G401 (cell line): ENCODE measurements at regions not wholly inside any gene's neighbourhood (a gene's known extent, or its start where the extent isn't known, plus 50 kb on each side); places are given as distances from the start of the nearest gene placed in this dataset.

Experiments used
- DNase-seq: peaks from one replicate; pipeline ENCODE4 v3.0.0-alpha.2; 2015; ENCODE audit warnings: low spot score
- in situ Hi-C: cut with HindIII; loops from 2 replicates; pipeline ENCODE4 v1.10.0; 2016; ENCODE audit warnings: low sequenced_read_pairs, mixed read lengths

- in situ Hi-C loops: no loop called here
- DNase-seq: no peak
Measured at GRCh38 chr17:56681561-56682266, 88.2 kb downstream of the NOG start.

- no peak for DNase-seq
- in situ Hi-C loops: no loop called here
Measured at GRCh38 chr17:56688151-56688550, 94.7 kb downstream of the NOG start.

GRCh38 chr17:56690441-56691291 is 97.2 kb downstream of the NOG start:
- in situ Hi-C loops: no loop called here
- DNase-seq: peak; percentile 87

GRCh38 chr17:56694825-56695224 is 101.3 kb downstream of the NOG start:
- DNase-seq: no peak
- in situ Hi-C loops: no loop called here

- in situ Hi-C loops: no loop called here
- no peak for DNase-seq
Measured at GRCh38 chr17:56697190-56697589, 103.7 kb downstream of the NOG start.

- DNase-seq: peak; percentile 57
- in situ Hi-C loops: no loop called here
Measured at GRCh38 chr17:56699186-56699894, 105.8 kb downstream of the NOG start.

- in situ Hi-C loops: no loop called here
- DNase-seq: no peak
Measured at GRCh38 chr17:56700919-56701420, 107.5 kb downstream of the NOG start.

- in situ Hi-C loops: no loop called here
- DNase-seq: no peak
Measured at GRCh38 chr17:56707312-56708219, 114.1 kb downstream of the NOG start.

GRCh38 chr17:56708220-56708558 is 114.7 kb downstream of the NOG start:
- in situ Hi-C loops: no loop called here
- DNase-seq: no peak

GRCh38 chr17:56708670-56709410 is 115.3 kb downstream of the NOG start:
- DNase-seq: no peak
- in situ Hi-C loops: no loop called here

GRCh38 chr17:56710986-56711385 is 117.5 kb downstream of the NOG start:
- no peak for DNase-seq
- in situ Hi-C loops: no loop called here

- in situ Hi-C loops: no loop called here
Measured at GRCh38 chr17:56715613-56716357, 117.9 kb downstream of the C17orf67 start.

GRCh38 chr17:56717471-56717870 is 116.2 kb downstream of the C17orf67 start:
- in situ Hi-C loops: no loop called here
- DNase-seq: no peak

More at GRCh38 chr17:56715613-56716357, 117.9 kb downstream of the C17orf67 start:
- peak; percentile 86 for DNase-seq

GRCh38 chr17:56718515-56718914 is 115.2 kb downstream of the C17orf67 start:
- DNase-seq: no peak
- in situ Hi-C loops: no loop called here

- in situ Hi-C loops: no loop called here
- DNase-seq: no peak
Measured at GRCh38 chr17:56723421-56723820, 110.3 kb downstream of the C17orf67 start.

GRCh38 chr17:56724664-56725063 is 109.1 kb downstream of the C17orf67 start:
- in situ Hi-C loops: no loop called here
- DNase-seq: no peak

GRCh38 chr17:56725144-56725543 is 108.6 kb downstream of the C17orf67 start:
- no peak for DNase-seq
- in situ Hi-C loops: no loop called here
